Uterus (tissue), 3 donors: ENCODE measurements at regions not wholly inside any gene's neighbourhood (a gene's known extent, or its start where the extent isn't known, plus 50 kb on each side); places are given as distances from the start of the nearest gene placed in this dataset.

Source experiments
- DNase-seq, 2 donors: peaks; one replicate each; pipeline ENCODE4 v3.0.0-alpha.2; 2019 to 2020
- H3K27ac ChIP-seq, 2 donors: fragments of 200-600 bp; sonication (generic); 1 replicate in 1 of 2; 2 replicates in 1 of 2; pipeline ENCODE4 v1.5.1; 2016 to 2018
- H3K27me3 ChIP-seq, 2 donors: fragments of 200-600 bp; sonication (generic); one replicate each; pipeline ENCODE4 v1.5.1; 2018 to 2019; ENCODE audit warnings: control low read depth in 1 of 2
- H3K36me3 ChIP-seq, 2 donors: fragments of 200-600 bp; sonication (generic); one replicate each; pipeline ENCODE4 v1.5.1; 2019; ENCODE audit warnings: control low read depth in 1 of 2
- H3K4me1 ChIP-seq, 2 donors: fragments of 200-600 bp; sonication (generic); one replicate each; pipeline ENCODE4 v1.5.1; 2018 to 2019; ENCODE audit warnings: control low read depth in 1 of 2
- H3K4me3 ChIP-seq, 2 donors: fragments of 200-600 bp; sonication (generic); 1 replicate in 1 of 2; 2 replicates in 1 of 2; pipeline ENCODE4 v1.5.1; 2018 to 2019; ENCODE audit warnings: mild to moderate bottlenecking in 1 of 2
- H3K9me3 ChIP-seq, 2 donors: fragments of 200-600 bp; sonication (generic); one replicate each; pipeline ENCODE4 v1.5.1; 2019; ENCODE audit warnings: control low read depth in 1 of 2
- CTCF ChIP-seq, 4 experiments: fragments of 200-600 bp in 2 of 4; fragments of 450-650 bp in 2 of 4; sonication (generic) in 2 of 4; IDR thresholded peaks; one replicate each; pipeline ENCODE4 v1.5.1; 2016 to 2019; ENCODE audit warnings: antibody characterized with exemption in 4 of 4, mild to moderate bottlenecking in 2 of 4, moderate library complexity in 1 of 4
- POLR2A ChIP-seq, 2 donors: fragments of 450-650 bp; IDR thresholded peaks; one replicate each; pipeline ENCODE4 v1.6.1; 2016; ENCODE audit warnings: antibody characterized with exemption in 2 of 2, mild to moderate bottlenecking in 1 of 2, moderate library complexity in 1 of 2
- intact Hi-C: fragments of 100-400 bp; cut with DNase I; formaldehyde crosslinking; loops from one replicate; pipeline ENCODE4 v1.15.1; 2023; ENCODE audit warnings: low total_unique reads
- donor health status: DM: yes; HTN: yes; CAD: no.

DNA sequence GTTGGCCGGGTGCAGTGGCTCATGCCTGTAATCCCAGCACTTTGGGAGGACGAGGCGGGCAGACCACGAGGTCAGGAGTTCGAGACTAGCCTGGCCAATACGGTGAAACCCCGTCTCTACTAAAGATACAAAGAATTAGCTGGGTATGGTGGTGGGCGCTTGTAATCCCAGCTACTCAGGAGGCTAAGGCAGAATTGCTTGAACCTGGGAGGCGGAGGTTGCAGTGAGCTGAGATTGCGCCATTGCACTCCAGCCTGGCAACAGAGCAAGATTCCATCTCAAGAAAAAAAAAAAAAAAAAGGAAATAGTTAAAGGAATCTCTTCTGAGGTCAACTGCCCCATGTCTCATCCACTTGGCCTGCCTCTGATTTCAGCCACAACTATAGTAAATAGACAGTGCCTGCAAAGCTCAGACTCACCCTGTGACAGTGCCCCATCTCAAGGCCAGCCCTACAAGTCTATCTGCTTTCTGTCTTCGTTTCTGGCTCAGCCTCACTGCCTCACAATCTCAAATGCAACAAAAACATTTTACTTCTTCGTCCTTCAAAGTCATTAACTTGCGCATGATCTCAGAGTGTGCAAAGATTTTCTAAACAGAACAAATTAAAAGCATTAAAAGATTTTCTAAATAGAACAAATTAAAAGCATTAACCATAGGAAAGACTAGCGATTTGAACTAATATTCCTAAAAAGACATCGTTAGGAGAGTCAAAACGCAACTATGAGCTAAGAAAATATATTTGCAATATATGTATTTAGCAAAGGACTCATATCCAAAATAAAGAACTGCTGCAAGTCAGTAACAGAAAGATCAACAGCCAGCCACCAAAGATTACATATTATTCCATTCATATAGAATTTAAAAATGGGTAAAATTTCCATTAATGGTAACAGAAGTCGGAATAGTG, 65.0 kb upstream of the PRDX6 start:
- Histone ChIP-seq H3K4me3 (no peak overlapping the region), H3K27ac (no peak overlapping the region), H3K9me3 (no peaks in the 10 kb centered on the region), H3K27me3 (no peaks in the 10 kb centered on the region), H3K4me1 (no peaks in the 10 kb centered on the region), H3K36me3 (no peaks in the 10 kb centered on the region)
- intact Hi-C loops, result no loop called here
- TF ChIP-seq CTCF (IDR thresholded peaks at IDR 0.05) (no peak), POLR2A (IDR thresholded peaks at IDR 0.05) (no peak)
- DNase-seq, result no peak

DNA sequence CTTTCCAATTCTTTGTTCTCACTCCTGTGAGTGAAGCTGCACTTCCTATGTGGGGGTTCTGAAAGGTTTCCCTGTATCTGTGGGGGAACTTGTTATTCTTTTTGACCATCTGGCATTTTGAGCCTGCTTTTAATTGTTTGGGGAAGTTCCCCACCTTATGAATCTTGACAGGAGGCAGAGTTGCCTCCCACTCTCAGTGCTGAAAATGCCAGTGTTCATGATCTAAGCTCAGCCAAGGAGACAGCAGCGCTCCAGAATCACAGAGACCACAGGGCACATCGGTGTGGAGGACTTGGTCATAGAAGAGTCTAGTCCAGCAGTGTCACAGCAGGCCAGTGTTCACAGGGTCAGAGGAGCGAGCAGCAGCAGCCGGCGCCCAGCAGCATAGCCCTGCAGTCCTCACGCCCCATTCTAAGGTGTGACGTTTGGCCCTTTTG, 63.8 kb upstream of the PRDX6 start:
- TF ChIP-seq CTCF (IDR thresholded peaks at IDR 0.05) (no peak), POLR2A (IDR thresholded peaks at IDR 0.05) (no peak)
- no peaks in the 10 kb centered on the region for H3K9me3 ChIP-seq
- no peak overlapping the region for H3K27ac ChIP-seq
- H3K36me3 ChIP-seq, result no peaks in the 10 kb centered on the region
- H3K4me1 ChIP-seq, result no peaks in the 10 kb centered on the region
- no peak for DNase-seq
- intact Hi-C loops, result no loop called here
- no peaks in the 10 kb centered on the region for H3K27me3 ChIP-seq
- H3K4me3 ChIP-seq, result no peak overlapping the region

DNA sequence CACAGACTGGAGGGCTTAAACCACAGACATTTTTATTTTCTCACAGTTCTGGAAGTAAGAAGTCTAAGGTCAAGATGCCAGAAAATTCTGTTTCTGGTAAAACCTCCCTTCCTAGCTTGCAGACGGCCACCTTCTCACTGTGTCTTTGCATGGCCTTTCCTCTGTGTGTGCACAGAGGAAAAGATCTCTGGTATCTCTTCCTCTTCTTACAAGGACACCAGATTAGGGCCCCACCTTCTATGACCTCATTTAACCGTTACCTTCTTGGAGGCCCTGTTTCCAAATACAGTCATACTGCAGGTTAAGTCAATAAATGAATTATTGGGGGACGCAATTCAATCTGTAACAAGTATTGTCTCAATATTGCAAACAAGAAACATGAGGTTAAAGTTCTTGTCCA, 63.0 kb upstream of the PRDX6 start:
- TF ChIP-seq POLR2A (IDR thresholded peaks at IDR 0.05) (no peak), CTCF (IDR thresholded peaks at IDR 0.05) (no peak)
- no peaks in the 10 kb centered on the region for H3K4me1 ChIP-seq
- no peaks in the 10 kb centered on the region for H3K9me3 ChIP-seq
- no peak for DNase-seq
- no peak overlapping the region for H3K4me3 ChIP-seq
- no peaks in the 10 kb centered on the region for H3K27me3 ChIP-seq
- no peak overlapping the region for H3K27ac ChIP-seq
- H3K36me3 ChIP-seq, result no peaks in the 10 kb centered on the region
- intact Hi-C loops, result no loop called here

- Histone ChIP-seq H3K9me3 (no peaks in the 10 kb centered on the region), H3K27me3 (no peaks in the 10 kb centered on the region), H3K36me3 (no peaks in the 10 kb centered on the region), H3K4me3 (no peak overlapping the region), H3K4me1 (no peaks in the 10 kb centered on the region), H3K27ac (no peak overlapping the region)
- DNase-seq, result no peak
- intact Hi-C loops, result no loop called here
- TF ChIP-seq POLR2A (IDR thresholded peaks at IDR 0.05) (no peak), CTCF (IDR thresholded peaks at IDR 0.05) (no peak)
These were observed 62.5 kb upstream of the PRDX6 start for GRCh38 chr1:173414539-173415226.

DNA sequence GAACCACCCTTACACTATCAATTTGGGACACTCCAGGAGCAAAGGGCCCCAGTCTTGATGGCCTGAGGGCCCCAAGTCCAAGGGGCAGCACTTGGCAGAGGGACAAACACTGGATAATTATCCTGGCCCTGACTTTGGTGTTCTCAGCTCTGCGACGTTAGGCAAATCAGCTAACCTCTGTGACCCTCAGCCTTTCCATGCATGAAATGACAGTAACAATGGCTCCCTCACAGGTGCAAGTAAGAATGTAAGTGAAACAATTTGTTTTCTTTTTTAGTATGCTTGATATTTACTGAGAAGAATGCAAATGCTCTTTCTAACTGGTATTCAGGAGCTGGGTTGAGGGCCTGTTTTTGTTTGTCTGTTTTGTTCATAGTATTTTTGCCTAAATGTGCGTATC, 61.6 kb upstream of the PRDX6 start:
- TF ChIP-seq CTCF (IDR thresholded peaks at IDR 0.05) (no peak), POLR2A (IDR thresholded peaks at IDR 0.05) (no peak)
- intact Hi-C loops, result no loop called here
- Histone ChIP-seq H3K27me3 (no peaks in the 10 kb centered on the region), H3K27ac (no peak overlapping the region), H3K36me3 (no peaks in the 10 kb centered on the region), H3K4me3 (no peak overlapping the region), H3K4me1 (no peaks in the 10 kb centered on the region), H3K9me3 (no peaks in the 10 kb centered on the region)
- DNase-seq, result no peak
